ENCODE measurements at regions not wholly inside any gene's neighbourhood (a gene's known extent, or its start where the extent isn't known, plus 50 kb on each side); places are given as distances from the start of the nearest gene placed in this dataset.
A peak's percentile ranks its signal among the peaks of the same experiment; 100 is the strongest.

DNA sequence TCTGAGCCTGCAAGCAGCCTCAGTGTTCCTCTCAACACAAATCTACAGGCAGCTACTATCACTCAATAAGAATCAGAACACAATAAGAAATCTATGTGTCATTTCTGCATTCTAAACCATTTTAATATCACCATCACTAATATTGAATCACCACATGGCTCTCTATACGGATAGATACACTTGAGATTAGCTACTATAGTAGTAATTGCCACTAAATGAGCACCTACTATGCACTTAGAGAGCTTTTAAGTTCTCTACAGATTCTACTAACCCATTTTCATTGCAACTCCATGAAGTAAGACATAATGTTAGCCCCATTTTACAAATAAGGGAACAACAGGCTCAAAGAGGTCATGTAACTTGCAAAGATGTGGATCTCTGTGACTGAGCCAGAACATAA, 132.8 kb upstream of the DYNLRB2 start:
- H3K4me1 ChIP-seq (ENCODE audit: insufficient read depth, low read length) = no peaks in the 10 kb centered on the region
- no peak overlapping the region for H3K27ac ChIP-seq (ENCODE audit: low read depth, low read length)
- H3K9me3 ChIP-seq (ENCODE audit: low read length) = no peaks in the 10 kb centered on the region
- no peak for DNase-seq
- H3K27ac Mint-ChIP-seq = no peak overlapping the region
- CTCF ChIA-PET = interaction anchor here (1.4 kb wide), 1 partner anchor 8 kb away, joined by 3 read pairs; no protein-coding TSS in a partner anchor
- no peaks in the 10 kb centered on the region for H3K36me3 Mint-ChIP-seq
- H3K4me3 ChIP-seq (ENCODE audit: low read length) = no peak overlapping the region
- H3K27me3 ChIP-seq (ENCODE audit: insufficient read depth, low read length, poor library complexity, severe bottlenecking) = no peaks in the 10 kb centered on the region
- POLR2A ChIA-PET = no interaction called here
- peaks cover 8 to 46% of the 10 kb centered on the region in 2 donors for H3K27me3 Mint-ChIP-seq
- no peaks in the 10 kb centered on the region for H3K4me1 Mint-ChIP-seq
- H3K4me3 Mint-ChIP-seq = no peak overlapping the region
- no peaks in the 10 kb centered on the region for H3K36me3 ChIP-seq (ENCODE audit: insufficient read depth, low read length)
- no peaks in the 10 kb centered on the region for H3K9me3 Mint-ChIP-seq

DNA sequence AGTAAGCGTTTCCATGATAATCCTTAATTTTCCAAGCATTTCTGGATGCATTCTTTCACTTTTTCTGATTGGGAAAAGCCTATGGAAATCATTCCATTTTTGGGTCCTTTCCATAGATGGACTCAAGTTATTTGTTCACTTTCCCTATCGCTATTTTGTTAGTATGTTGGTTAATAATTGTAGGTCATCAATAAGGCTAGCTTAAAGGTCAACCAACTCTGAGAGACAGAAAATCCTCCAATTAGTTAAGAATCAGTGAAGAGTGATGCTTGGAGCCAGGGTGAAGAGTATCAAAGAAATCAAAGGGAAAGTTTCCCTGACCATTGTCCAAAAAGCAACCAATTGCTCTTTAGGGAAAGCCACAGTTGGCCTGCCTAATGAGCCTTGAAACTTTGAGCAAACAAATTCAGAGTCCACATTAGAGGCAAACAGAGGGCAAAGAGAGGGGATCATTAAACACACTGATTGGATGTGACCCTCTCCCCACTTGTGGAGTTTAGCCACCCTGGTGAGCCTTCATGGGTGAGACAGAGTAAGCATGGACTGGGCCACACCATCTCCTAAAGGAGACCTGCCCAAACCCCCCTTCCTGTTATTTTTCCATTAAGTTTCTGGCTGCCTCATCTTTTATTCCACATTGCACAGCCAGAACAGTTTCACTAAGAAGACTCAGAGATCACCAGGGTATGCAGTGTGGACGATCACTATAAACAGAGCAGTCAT, 133.4 kb upstream of the DYNLRB2 start:
- no peak overlapping the region for H3K4me3 ChIP-seq (ENCODE audit: low read length)
- no peak for DNase-seq
- Mint-ChIP-seq H3K36me3 (no peaks in the 10 kb centered on the region), H3K9me3 (no peaks in the 10 kb centered on the region), H3K27ac (no peak overlapping the region), H3K4me3 (no peak overlapping the region), H3K4me1 (no peaks in the 10 kb centered on the region), H3K27me3 (peaks cover 6 to 51% of the 10 kb centered on the region in 2 donors)
- H3K27me3 ChIP-seq (ENCODE audit: insufficient read depth, low read length, poor library complexity, severe bottlenecking) = no peaks in the 10 kb centered on the region
- H3K4me1 ChIP-seq (ENCODE audit: insufficient read depth, low read length) = no peaks in the 10 kb centered on the region
- POLR2A ChIA-PET = no interaction called here
- no peaks in the 10 kb centered on the region for H3K36me3 ChIP-seq (ENCODE audit: insufficient read depth, low read length)
- CTCF ChIA-PET = no interaction called here
- H3K27ac ChIP-seq (ENCODE audit: low read depth, low read length) = no peak overlapping the region
- no peaks in the 10 kb centered on the region for H3K9me3 ChIP-seq (ENCODE audit: low read length)

GRCh38 chr16:80404847-80405246, 135.9 kb upstream of the DYNLRB2 start:
- POLR2A ChIA-PET = no interaction called here
- Histone ChIP-seq H3K36me3 (ENCODE audit: insufficient read depth, low read length) (no peaks in the 10 kb centered on the region), H3K27ac (ENCODE audit: low read depth, low read length) (no peak overlapping the region), H3K27me3 (ENCODE audit: insufficient read depth, low read length, poor library complexity, severe bottlenecking) (no peaks in the 10 kb centered on the region), H3K4me3 (ENCODE audit: low read length) (no peak overlapping the region), H3K4me1 (ENCODE audit: insufficient read depth, low read length) (no peaks in the 10 kb centered on the region), H3K9me3 (ENCODE audit: low read length) (no peaks in the 10 kb centered on the region)
- H3K9me3 Mint-ChIP-seq = no peaks in the 10 kb centered on the region
- no peak overlapping the region for H3K4me3 Mint-ChIP-seq
- CTCF ChIA-PET = no interaction called here
- DNase-seq = no peak
- H3K27ac Mint-ChIP-seq = no peak overlapping the region
- no peaks in the 10 kb centered on the region for H3K4me1 Mint-ChIP-seq
- H3K36me3 Mint-ChIP-seq = no peaks in the 10 kb centered on the region
- H3K27me3 Mint-ChIP-seq = peaks cover 6 to 53% of the 10 kb centered on the region in 2 donors

DNA sequence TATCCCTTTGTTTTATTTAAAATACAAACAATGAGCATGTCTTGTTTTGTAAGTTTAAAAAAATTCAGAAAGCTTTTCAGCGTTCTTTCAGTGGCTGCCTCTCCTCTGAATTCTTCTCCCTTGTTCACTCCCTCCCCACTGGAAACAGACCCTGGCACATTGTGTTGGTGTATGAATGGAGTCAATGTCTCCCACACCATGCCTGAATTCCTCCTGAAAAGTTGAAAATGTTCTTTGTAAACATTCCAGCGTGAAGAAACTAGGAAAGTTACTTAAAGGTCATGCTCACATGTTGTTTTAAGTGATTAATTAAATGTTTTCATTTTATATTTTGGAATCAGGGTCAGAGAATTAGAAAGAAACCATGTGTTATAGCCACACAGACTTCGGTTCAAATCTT, 136.9 kb upstream of the DYNLRB2 start:
- H3K36me3 Mint-ChIP-seq = no peaks in the 10 kb centered on the region

DNA sequence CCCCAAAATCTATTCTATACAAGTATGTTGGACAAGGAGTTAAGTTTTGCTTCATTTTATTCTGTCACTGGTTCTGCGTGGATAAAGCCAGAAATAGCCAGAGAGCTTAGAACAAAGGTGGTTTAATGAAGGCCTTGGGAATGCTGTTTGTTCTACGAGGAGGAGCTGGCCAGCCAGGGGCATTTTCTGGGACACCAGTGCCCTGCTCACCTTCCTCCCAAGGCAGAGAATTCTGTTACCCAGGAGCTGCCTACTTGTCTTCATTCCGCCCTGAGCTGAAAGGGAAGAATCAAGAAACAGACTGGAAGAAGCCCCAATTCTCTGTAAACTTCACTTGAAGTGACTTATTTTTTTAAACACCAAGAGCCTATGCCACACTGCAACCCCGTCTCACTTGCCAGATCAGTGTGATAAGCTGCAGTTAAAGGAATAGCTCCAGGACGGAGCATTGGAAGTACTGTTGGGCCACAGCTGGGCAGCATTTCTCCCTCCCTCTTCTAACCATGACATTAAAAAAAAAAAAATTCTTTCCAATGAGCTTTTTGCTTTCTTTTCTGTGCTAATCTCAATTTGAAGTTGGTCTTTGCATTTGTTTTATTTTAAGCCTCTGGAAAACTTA, 149.8 kb upstream of the DYNLRB2 start:
- no peaks in the 10 kb centered on the region for H3K4me1 Mint-ChIP-seq
- H3K27ac ChIP-seq (ENCODE audit: low read depth, low read length) = no peak overlapping the region
- no peak overlapping the region for H3K4me3 Mint-ChIP-seq
- ChIA-PET CTCF (interaction anchor here (1.2 kb wide), 1 partner anchor 9 kb away, joined by 5 read pairs; no protein-coding TSS in a partner anchor), POLR2A (no interaction called here)
- H3K27ac Mint-ChIP-seq = no peak overlapping the region
- H3K36me3 ChIP-seq (ENCODE audit: insufficient read depth, low read length) = no peaks in the 10 kb centered on the region
- H3K36me3 Mint-ChIP-seq = no peaks in the 10 kb centered on the region
- no peaks in the 10 kb centered on the region for H3K9me3 ChIP-seq (ENCODE audit: low read length)
- H3K27me3 Mint-ChIP-seq = peaks cover 15 to 36% of the 10 kb centered on the region in 2 donors
- H3K4me3 ChIP-seq (ENCODE audit: low read length) = no peak overlapping the region
- H3K4me1 ChIP-seq (ENCODE audit: insufficient read depth, low read length) = no peaks in the 10 kb centered on the region
- no peaks in the 10 kb centered on the region for H3K27me3 ChIP-seq (ENCODE audit: insufficient read depth, low read length, poor library complexity, severe bottlenecking)
- no peak for DNase-seq
- H3K9me3 Mint-ChIP-seq = peaks cover 0 to 5% (median 2%) of the 10 kb centered on the region in 5 donors

More for the DNA sequence above, 136.9 kb upstream of the DYNLRB2 start:
- peaks cover 6 to 53% of the 10 kb centered on the region in 2 donors for H3K27me3 Mint-ChIP-seq
- H3K27me3 ChIP-seq (ENCODE audit: insufficient read depth, low read length, poor library complexity, severe bottlenecking) = no peaks in the 10 kb centered on the region
- H3K36me3 ChIP-seq (ENCODE audit: insufficient read depth, low read length) = no peaks in the 10 kb centered on the region
- DNase-seq = no peak
- no peaks in the 10 kb centered on the region for H3K9me3 ChIP-seq (ENCODE audit: low read length)
- no peak overlapping the region for H3K27ac Mint-ChIP-seq
- no peak overlapping the region for H3K4me3 Mint-ChIP-seq
- H3K4me3 ChIP-seq (ENCODE audit: low read length) = no peak overlapping the region
- H3K9me3 Mint-ChIP-seq = no peaks in the 10 kb centered on the region
- no peak overlapping the region for H3K27ac ChIP-seq (ENCODE audit: low read depth, low read length)
- H3K4me1 ChIP-seq (ENCODE audit: insufficient read depth, low read length) = no peaks in the 10 kb centered on the region
- ChIA-PET POLR2A (no interaction called here), CTCF (no interaction called here)
- no peaks in the 10 kb centered on the region for H3K4me1 Mint-ChIP-seq

DNA sequence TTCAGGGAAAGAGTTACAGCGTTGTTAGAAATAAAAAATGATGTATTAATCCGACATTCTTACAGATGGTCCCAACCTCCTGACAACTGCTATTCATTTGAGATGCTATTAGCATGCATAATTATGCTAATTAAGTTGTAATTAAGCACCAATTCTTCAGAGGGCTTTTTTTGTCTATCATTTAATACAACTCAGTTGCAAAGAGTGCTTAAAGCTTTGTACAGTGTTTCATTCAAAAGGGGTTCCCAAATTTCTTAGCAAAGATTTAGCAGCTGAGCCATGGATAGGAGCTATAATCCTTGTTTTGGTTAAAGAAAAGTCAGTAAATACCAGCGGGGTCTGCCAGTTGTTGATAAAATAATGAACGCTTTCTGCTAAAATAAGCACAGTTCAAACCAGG, 150.7 kb upstream of the DYNLRB2 start:
- Histone ChIP-seq H3K36me3 (ENCODE audit: insufficient read depth, low read length) (no peaks in the 10 kb centered on the region), H3K4me3 (ENCODE audit: low read length) (no peak overlapping the region), H3K4me1 (ENCODE audit: insufficient read depth, low read length) (no peaks in the 10 kb centered on the region), H3K27ac (ENCODE audit: low read depth, low read length) (no peak overlapping the region), H3K9me3 (ENCODE audit: low read length) (no peaks in the 10 kb centered on the region), H3K27me3 (ENCODE audit: insufficient read depth, low read length, poor library complexity, severe bottlenecking) (no peaks in the 10 kb centered on the region)
- Mint-ChIP-seq H3K27me3 (peaks cover 15 to 44% of the 10 kb centered on the region in 2 donors), H3K36me3 (no peaks in the 10 kb centered on the region), H3K9me3 (peaks cover 0 to 5% (median 0%) of the 10 kb centered on the region in 5 donors), H3K4me3 (no peak overlapping the region), H3K4me1 (no peaks in the 10 kb centered on the region), H3K27ac (no peak overlapping the region)
- no peak for DNase-seq
- POLR2A ChIA-PET = no interaction called here
- CTCF ChIA-PET = interaction anchor here (1.2 kb wide), 1 partner anchor 8 kb away, joined by 5 read pairs; no protein-coding TSS in a partner anchor

GRCh38 chr16:80389338-80389737, 151.5 kb upstream of the DYNLRB2 start:
- H3K27ac Mint-ChIP-seq = no peak overlapping the region
- CTCF ChIA-PET = no interaction called here

DNA sequence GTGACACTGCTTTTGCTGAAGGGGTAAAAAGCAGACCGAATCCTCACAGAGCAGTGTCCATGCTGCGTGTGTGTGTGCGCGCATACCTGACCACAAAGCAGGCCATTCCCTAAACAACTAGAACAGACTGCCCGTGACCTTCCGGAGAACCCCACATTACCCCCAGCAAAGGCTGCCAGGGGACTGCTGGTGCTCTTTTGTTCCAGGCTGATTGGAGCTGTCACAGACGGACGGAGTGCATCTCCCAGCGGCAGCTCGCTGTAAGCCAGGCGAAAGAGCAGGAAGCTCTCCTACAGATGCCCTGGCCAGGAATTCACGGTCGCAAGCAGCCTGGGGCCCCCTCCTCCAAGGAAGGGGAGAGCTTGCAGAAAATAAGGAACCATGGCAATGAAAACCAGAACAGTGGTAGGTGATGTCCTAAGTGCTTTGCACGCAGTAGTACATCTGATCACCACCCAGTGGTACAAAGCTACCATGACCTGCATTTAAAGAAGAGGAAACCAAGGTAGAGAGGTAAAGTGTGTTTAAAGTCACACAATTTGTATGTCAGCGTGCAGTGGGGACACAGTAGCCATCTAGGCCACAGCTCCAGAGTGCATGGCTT, 153.4 kb upstream of the DYNLRB2 start:
- Mint-ChIP-seq H3K4me3 (no peak overlapping the region), H3K27ac (peak overlapping the region in 1 of 8 donors; percentile 10), H3K4me1 (no peaks in the 10 kb centered on the region), H3K36me3 (no peaks in the 10 kb centered on the region), H3K27me3 (peaks cover 15 to 59% of the 10 kb centered on the region in 2 donors), H3K9me3 (peaks cover 0 to 1% (median 0%) of the 10 kb centered on the region in 5 donors)
- DNase-seq = no peak
- Histone ChIP-seq H3K4me1 (ENCODE audit: insufficient read depth, low read length) (no peaks in the 10 kb centered on the region), H3K36me3 (ENCODE audit: insufficient read depth, low read length) (no peaks in the 10 kb centered on the region), H3K4me3 (ENCODE audit: low read length) (no peak overlapping the region), H3K9me3 (ENCODE audit: low read length) (no peaks in the 10 kb centered on the region), H3K27me3 (ENCODE audit: insufficient read depth, low read length, poor library complexity, severe bottlenecking) (no peaks in the 10 kb centered on the region), H3K27ac (ENCODE audit: low read depth, low read length) (no peak overlapping the region)
- ChIA-PET POLR2A (no interaction called here), CTCF (no interaction called here)

More at GRCh38 chr16:80389338-80389737, 151.5 kb upstream of the DYNLRB2 start:
- Histone ChIP-seq H3K9me3 (ENCODE audit: low read length) (no peaks in the 10 kb centered on the region), H3K4me1 (ENCODE audit: insufficient read depth, low read length) (no peaks in the 10 kb centered on the region), H3K4me3 (ENCODE audit: low read length) (no peak overlapping the region), H3K36me3 (ENCODE audit: insufficient read depth, low read length) (no peaks in the 10 kb centered on the region), H3K27me3 (ENCODE audit: insufficient read depth, low read length, poor library complexity, severe bottlenecking) (no peaks in the 10 kb centered on the region), H3K27ac (ENCODE audit: low read depth, low read length) (no peak overlapping the region)
- peaks cover 0 to 5% (median 0%) of the 10 kb centered on the region in 5 donors for H3K9me3 Mint-ChIP-seq
- H3K4me1 Mint-ChIP-seq = no peaks in the 10 kb centered on the region
- no peak overlapping the region for H3K4me3 Mint-ChIP-seq
- no peaks in the 10 kb centered on the region for H3K36me3 Mint-ChIP-seq
- H3K27me3 Mint-ChIP-seq = peaks cover 15 to 51% of the 10 kb centered on the region in 2 donors
- DNase-seq = no peak
- POLR2A ChIA-PET = no interaction called here

Data from CD8-positive, alpha-beta memory T cell (primary cell).